ENCODE measurements at regions not wholly inside any gene's neighbourhood (a gene's known extent, or its start where the extent isn't known, plus 50 kb on each side); places are given as distances from the start of the nearest gene placed in this dataset.

- no peak for TF ChIP-seq RXRA (IDR thresholded peaks at IDR 0.05)
- TF ChIP-seq, protein P1, sequence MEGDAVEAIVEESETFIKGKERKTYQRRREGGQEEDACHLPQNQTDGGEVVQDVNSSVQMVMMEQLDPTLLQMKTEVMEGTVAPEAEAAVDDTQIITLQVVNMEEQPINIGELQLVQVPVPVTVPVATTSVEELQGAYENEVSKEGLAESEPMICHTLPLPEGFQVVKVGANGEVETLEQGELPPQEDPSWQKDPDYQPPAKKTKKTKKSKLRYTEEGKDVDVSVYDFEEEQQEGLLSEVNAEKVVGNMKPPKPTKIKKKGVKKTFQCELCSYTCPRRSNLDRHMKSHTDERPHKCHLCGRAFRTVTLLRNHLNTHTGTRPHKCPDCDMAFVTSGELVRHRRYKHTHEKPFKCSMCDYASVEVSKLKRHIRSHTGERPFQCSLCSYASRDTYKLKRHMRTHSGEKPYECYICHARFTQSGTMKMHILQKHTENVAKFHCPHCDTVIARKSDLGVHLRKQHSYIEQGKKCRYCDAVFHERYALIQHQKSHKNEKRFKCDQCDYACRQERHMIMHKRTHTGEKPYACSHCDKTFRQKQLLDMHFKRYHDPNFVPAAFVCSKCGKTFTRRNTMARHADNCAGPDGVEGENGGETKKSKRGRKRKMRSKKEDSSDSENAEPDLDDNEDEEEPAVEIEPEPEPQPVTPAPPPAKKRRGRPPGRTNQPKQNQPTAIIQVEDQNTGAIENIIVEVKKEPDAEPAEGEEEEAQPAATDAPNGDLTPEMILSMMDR (IDR thresholded peaks at IDR 0.05; ENCODE audit: low read depth, low read length, missing input control): no peak
- no peak for TF ChIP-seq TAF1 (conservative IDR thresholded peaks at IDR 0.05)
- TF ChIP-seq JUND (IDR thresholded peaks at IDR 0.05): no peak
- no peak for TF ChIP-seq SP1 (IDR thresholded peaks at IDR 0.05)
- TF ChIP-seq GABPA (IDR thresholded peaks at IDR 0.05 in 1 of 2, conservative IDR thresholded peaks at IDR 0.05 in 1 of 2): no peak
- no peak for TF ChIP-seq ATF3 (IDR thresholded peaks at IDR 0.05)
- TF ChIP-seq, protein P2, sequence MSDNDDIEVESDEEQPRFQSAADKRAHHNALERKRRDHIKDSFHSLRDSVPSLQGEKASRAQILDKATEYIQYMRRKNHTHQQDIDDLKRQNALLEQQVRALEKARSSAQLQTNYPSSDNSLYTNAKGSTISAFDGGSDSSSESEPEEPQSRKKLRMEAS (IDR thresholded peaks at IDR 0.05): no peak
Observed at GRCh38 chr11:30717009-30717408, 130.9 kb upstream of the MPPED2 start.

Data from liver (tissue), 3 donors.